ENCODE measurements at regions not wholly inside any gene's neighbourhood (a gene's known extent, or its start where the extent isn't known, plus 50 kb on each side); places are given as distances from the start of the nearest gene placed in this dataset.

DNA sequence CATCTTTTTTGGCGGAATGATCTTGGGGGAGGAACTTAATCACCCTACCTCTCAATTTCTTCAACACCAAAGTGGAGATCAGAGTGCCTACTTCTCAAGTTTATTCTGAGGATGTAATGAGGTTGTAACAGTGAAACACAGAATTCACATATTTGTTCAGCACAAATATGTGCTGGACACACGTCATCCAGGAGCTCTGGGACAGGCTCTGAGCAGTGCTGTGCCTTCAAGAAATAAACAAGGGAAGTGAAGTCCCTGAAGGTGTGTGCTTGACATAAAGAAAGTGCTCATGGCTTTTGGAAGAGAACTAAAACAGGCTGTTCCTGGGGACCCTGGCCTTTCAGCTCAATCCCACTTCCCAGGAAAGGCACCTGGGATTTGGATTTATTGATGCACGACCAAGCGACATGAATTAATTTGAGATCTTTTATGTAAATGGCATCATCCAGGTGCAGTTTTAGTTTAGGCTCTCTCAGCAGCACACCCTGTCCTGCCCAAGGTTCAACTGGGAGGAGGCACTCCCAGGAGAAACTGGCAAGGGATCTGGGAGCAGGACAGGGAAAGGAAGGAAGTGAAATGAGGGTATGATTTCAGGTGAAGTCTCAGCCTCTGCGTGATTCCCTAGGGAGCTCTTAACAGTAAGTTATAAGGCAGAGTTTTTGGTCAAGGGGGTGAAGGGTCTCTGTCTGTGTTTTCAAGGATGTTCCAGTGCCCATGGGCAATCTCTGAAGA lies 211.0 kb downstream of the FOXA2 start:
- no peak overlapping the region for H3K4me3 ChIP-seq
- H3K27ac ChIP-seq, result no peak overlapping the region
- no peak for ATAC-seq
- peaks cover 21% of the 10 kb centered on the region for H3K27me3 ChIP-seq
- no peak for TF ChIP-seq POLR2A (IDR thresholded peaks at IDR 0.05)
- no peak for TF ChIP-seq POLR2AphosphoS5 (IDR thresholded peaks at IDR 0.05)
- no peak for TF ChIP-seq EP300 (IDR thresholded peaks at IDR 0.05)
- TF ChIP-seq, protein P1, sequence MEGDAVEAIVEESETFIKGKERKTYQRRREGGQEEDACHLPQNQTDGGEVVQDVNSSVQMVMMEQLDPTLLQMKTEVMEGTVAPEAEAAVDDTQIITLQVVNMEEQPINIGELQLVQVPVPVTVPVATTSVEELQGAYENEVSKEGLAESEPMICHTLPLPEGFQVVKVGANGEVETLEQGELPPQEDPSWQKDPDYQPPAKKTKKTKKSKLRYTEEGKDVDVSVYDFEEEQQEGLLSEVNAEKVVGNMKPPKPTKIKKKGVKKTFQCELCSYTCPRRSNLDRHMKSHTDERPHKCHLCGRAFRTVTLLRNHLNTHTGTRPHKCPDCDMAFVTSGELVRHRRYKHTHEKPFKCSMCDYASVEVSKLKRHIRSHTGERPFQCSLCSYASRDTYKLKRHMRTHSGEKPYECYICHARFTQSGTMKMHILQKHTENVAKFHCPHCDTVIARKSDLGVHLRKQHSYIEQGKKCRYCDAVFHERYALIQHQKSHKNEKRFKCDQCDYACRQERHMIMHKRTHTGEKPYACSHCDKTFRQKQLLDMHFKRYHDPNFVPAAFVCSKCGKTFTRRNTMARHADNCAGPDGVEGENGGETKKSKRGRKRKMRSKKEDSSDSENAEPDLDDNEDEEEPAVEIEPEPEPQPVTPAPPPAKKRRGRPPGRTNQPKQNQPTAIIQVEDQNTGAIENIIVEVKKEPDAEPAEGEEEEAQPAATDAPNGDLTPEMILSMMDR (IDR thresholded peaks at IDR 0.05), result no peak
- no peaks in the 10 kb centered on the region for H3K4me1 ChIP-seq
- no peaks in the 10 kb centered on the region for H3K9me3 ChIP-seq
- no peaks in the 10 kb centered on the region for H3K36me3 ChIP-seq
- WGBS, 2 donors (ENCODE audit: low coverage in 1 of 2), result 78 to 86% methylated on average over 2 to 4 of the region's 5 CpGs

DNA sequence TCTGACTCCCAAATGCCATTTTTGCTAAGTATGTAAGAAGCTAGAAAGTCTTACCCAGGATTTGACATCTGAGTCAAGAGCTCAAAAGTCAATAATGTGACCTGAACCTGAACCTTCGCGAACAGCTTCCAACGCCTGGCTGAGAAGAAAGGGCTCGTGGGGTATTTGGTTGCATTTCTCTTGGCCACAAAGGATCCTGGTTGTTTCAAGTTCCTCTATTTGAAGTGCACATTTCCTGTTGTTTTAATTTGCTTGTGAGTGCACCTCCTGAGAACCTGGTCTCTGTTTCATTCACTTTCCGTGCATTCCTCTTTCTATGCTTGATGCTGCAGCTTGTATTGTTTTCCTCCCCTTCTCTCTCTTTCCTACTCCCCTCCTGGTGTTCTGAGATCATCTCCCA lies 212.5 kb downstream of the FOXA2 start:
- 23 to 39% methylated on average over 5 of the region's 5 CpGs for WGBS, 2 donors (ENCODE audit: low coverage in 1 of 2)
- no peak for ATAC-seq
- Histone ChIP-seq H3K4me3 (no peak overlapping the region), H3K36me3 (no peaks in the 10 kb centered on the region), H3K27me3 (peaks cover 25% of the 10 kb centered on the region), H3K27ac (no peak overlapping the region), H3K4me1 (no peaks in the 10 kb centered on the region), H3K9me3 (no peaks in the 10 kb centered on the region)
- no peak for TF ChIP-seq EP300 (IDR thresholded peaks at IDR 0.05)
- TF ChIP-seq, protein P1 (IDR thresholded peaks at IDR 0.05), result no peak
- no peak for TF ChIP-seq POLR2A (IDR thresholded peaks at IDR 0.05)
- TF ChIP-seq POLR2AphosphoS5 (IDR thresholded peaks at IDR 0.05), result no peak

DNA sequence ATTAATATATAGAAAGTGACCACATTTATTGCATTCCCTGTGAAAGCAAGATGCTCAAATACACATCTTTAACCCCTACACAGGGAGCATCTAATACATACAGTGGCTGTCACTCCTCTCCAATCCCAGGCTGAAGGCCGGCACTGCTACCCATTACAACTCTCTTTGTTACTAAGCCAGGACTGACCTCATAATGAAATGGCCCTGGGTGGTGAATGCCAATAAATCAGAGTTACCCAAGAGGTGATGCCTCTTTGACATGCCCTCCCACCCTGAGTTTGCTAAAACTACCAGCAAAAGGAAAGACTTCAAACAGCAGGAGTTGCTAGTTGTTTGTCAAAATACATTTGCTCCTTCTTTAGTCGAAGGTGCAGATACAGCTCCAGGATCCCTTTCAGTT lies 214.2 kb downstream of the FOXA2 start:
- Histone ChIP-seq H3K9me3 (no peaks in the 10 kb centered on the region), H3K27me3 (peaks cover 21% of the 10 kb centered on the region), H3K4me3 (no peak overlapping the region), H3K27ac (no peak overlapping the region), H3K36me3 (no peaks in the 10 kb centered on the region), H3K4me1 (no peaks in the 10 kb centered on the region)
- TF ChIP-seq POLR2AphosphoS5 (IDR thresholded peaks at IDR 0.05) (no peak), POLR2A (IDR thresholded peaks at IDR 0.05) (no peak), EP300 (IDR thresholded peaks at IDR 0.05) (no peak)
- TF ChIP-seq, protein P1 (IDR thresholded peaks at IDR 0.05), result no peak
- no peak for ATAC-seq
- 53 to 57% methylated on average over 1 to 2 of the region's 2 CpGs for WGBS, 2 donors (ENCODE audit: low coverage in 1 of 2)

DNA sequence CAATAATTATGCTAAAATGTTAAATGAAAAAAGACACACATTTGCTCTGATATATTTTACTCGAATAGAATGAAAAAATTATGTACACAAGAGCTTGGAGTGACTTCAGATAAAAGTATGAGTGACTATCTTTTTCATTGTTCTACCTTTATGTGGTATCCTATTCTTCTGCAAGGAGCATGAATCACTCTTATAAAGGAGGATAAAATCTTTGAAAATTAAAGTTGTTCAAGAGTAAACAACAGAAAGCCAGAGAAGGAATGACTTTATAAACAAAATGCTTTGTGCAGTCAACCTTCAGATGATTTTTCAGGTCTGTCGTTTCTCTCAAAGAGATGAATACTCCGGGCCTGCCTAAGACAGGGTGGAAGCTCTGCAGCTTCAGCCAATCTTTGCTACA lies 215.3 kb downstream of the FOXA2 start:
- no peak for ATAC-seq
- Histone ChIP-seq H3K4me1 (no peaks in the 10 kb centered on the region), H3K9me3 (no peaks in the 10 kb centered on the region), H3K4me3 (no peak overlapping the region), H3K36me3 (no peaks in the 10 kb centered on the region), H3K27ac (no peak overlapping the region), H3K27me3 (peaks cover 21% of the 10 kb centered on the region)
- WGBS, 2 donors (ENCODE audit: low coverage in 1 of 2), result 52 to 56% methylated on average over 3 of the region's 3 CpGs
- TF ChIP-seq EP300 (IDR thresholded peaks at IDR 0.05) (no peak), POLR2AphosphoS5 (IDR thresholded peaks at IDR 0.05) (no peak), POLR2A (IDR thresholded peaks at IDR 0.05) (no peak)
- TF ChIP-seq, protein P1 (IDR thresholded peaks at IDR 0.05), result no peak

DNA sequence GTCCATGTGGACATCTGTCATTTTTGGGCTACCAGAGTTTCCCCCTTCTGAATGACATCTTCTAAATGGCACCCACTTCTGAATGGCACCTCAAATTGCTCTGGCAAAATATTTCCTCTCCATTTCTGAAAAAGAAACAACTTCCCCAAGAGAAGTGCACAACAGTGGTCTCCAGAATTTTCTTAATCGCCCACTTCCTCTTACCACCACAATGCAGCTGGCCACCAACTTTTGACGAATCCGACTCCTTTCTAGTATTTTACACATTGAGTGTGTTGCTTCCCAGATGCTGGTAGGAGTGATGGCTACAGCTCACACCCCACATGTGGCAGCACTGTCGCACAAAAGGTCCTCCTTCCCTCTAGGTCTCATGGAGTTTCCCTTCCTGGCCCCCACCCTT lies 216.1 kb downstream of the FOXA2 start:
- TF ChIP-seq EP300 (IDR thresholded peaks at IDR 0.05) (no peak), POLR2A (IDR thresholded peaks at IDR 0.05) (no peak), POLR2AphosphoS5 (IDR thresholded peaks at IDR 0.05) (no peak)
- TF ChIP-seq, protein P1 (IDR thresholded peaks at IDR 0.05), result no peak
- no peak overlapping the region for H3K27ac ChIP-seq
- H3K4me1 ChIP-seq, result no peaks in the 10 kb centered on the region
- 72 to 92% methylated on average over 3 to 4 of the region's 4 CpGs for WGBS, 2 donors (ENCODE audit: low coverage in 1 of 2)
- peaks cover 21% of the 10 kb centered on the region for H3K27me3 ChIP-seq
- no peaks in the 10 kb centered on the region for H3K9me3 ChIP-seq
- no peak overlapping the region for H3K4me3 ChIP-seq
- no peak for ATAC-seq
- H3K36me3 ChIP-seq, result no peaks in the 10 kb centered on the region
